K562 (cell line): ENCODE measurements at regions not wholly inside any gene's neighbourhood (a gene's known extent, or its start where the extent isn't known, plus 50 kb on each side); places are given as distances from the start of the nearest gene placed in this dataset.

Source experiments
- ATAC-seq: fragments of 200-7000 bp; cut with Tn5 transposase; 3 replicates; pipeline ENCODE4 v1.9.1; 2020; ENCODE audit warnings: moderate library complexity
- BruUV-seq: library from RNA; stranded (reverse); fragments of 400-500 nt; replicated peaks from 2 replicates; lab custom pipeline; 2021; lab: Mats Ljungman, UMichigan
- CTCF ChIA-PET: fragments of 300-600 bp; formaldehyde crosslinking; extraction: SDS; loops from one replicate; lab custom pipeline; 2021; ENCODE audit warnings: low intra/inter-chr PET ratio; lab: Yijun Ruan, JAX
- POLR2A ChIA-PET: fragments of 300-600, 350-650 bp; sonication (Branson Sonifier 250); formaldehyde crosslinking; extraction: SDS; loops from one replicate; lab custom pipeline; 2021; ENCODE audit warnings: antibody characterized with exemption, inconsistent platforms; lab: Yijun Ruan, JAX
- DNase-seq, 4 experiments: peaks; one replicate each; pipeline versions ENCODE4 v3.0.0 to v3.0.0-alpha.2; 2011 to 2018; ENCODE audit warnings: low spot score in 3 of 4, mixed read lengths in 3 of 4; ENCODE audit errors: extremely low read depth in 1 of 4
- FAIRE-seq: peaks from 2 replicates; lab custom pipeline; 2011; peaks lifted over from hg19 to GRCh38; lab: Jason Lieb, UNC
- H2AFZ ChIP-seq: 2 replicates; pipeline ENCODE4 v1.6.0; 2011; ENCODE audit warnings: low read depth, low read length, control low read depth, inconsistent platforms
- H3K27ac ChIP-seq: fragments of 200-600 bp; 3 replicates; pipeline ENCODE4 v1.8.0; 2011; ENCODE audit warnings: low read depth, mild to moderate bottlenecking, control low read depth, inconsistent platforms, low read length, moderate library complexity, mixed read lengths; ENCODE audit errors: extremely low read depth
- H3K27me3 ChIP-seq, 2 experiments: fragments of 300-600 bp in 1 of 2; 2 replicates in 1 of 2; 3 replicates in 1 of 2; pipeline versions ENCODE4 v1.6.0 to v1.8.0; 2011; ENCODE audit warnings: inconsistent platforms in 2 of 2, low read length in 2 of 2, mild to moderate bottlenecking in 1 of 2, mixed read lengths in 1 of 2, moderate library complexity in 1 of 2; ENCODE audit not compliant: control insufficient read depth in 2 of 2, insufficient read depth in 2 of 2
- H3K36me3 ChIP-seq: fragments of 300-600 bp; 3 replicates; pipeline ENCODE4 v1.8.0; 2011; ENCODE audit warnings: mild to moderate bottlenecking, low read length, inconsistent platforms; ENCODE audit not compliant: control insufficient read depth, insufficient read depth
- H3K4me1 ChIP-seq, 2 experiments: fragments of 200-600 bp in 1 of 2; replicated peaks in 1 of 2; 2 replicates in 1 of 2; 3 replicates in 1 of 2; pipeline versions ENCODE4 v1.5.1 to v1.8.0; 2011; ENCODE audit warnings: inconsistent platforms in 2 of 2, low read length in 2 of 2, mild to moderate bottlenecking in 1 of 2, mixed read lengths in 1 of 2, moderate library complexity in 1 of 2; ENCODE audit not compliant: control insufficient read depth in 2 of 2, insufficient read depth in 2 of 2
- H3K4me2 ChIP-seq: 2 replicates; pipeline ENCODE4 v1.6.1; 2011; ENCODE audit warnings: low read length, control low read depth, inconsistent platforms, mixed read lengths; ENCODE audit not compliant: insufficient read depth
- H3K4me3 ChIP-seq: fragments of 200-600 bp; sonication (generic), shearing (Covaris generic); 2 replicates; pipeline ENCODE4 v1.5.1; 2016; ENCODE audit warnings: control low read depth, inconsistent platforms
- H3K79me2 ChIP-seq: fragments of 200-600 bp; 3 replicates; pipeline ENCODE4 v1.8.0; 2011; ENCODE audit warnings: low read length, inconsistent platforms; ENCODE audit not compliant: control insufficient read depth, insufficient read depth
- H3K9ac ChIP-seq, 2 experiments: 2 replicates each; pipeline versions ENCODE4 v1.6.0 to v1.6.1; 2011; ENCODE audit warnings: low read depth in 2 of 2, low read length in 2 of 2, control low read depth in 1 of 2, inconsistent platforms in 1 of 2, mild to moderate bottlenecking in 1 of 2, mixed read lengths in 1 of 2; ENCODE audit not compliant: insufficient read depth in 1 of 2
- H3K9me1 ChIP-seq: one replicate; pipeline ENCODE4 v1.6.0; 2011; ENCODE audit warnings: inconsistent platforms, mild to moderate bottlenecking, low read length, moderate library complexity; ENCODE audit not compliant: control insufficient read depth, insufficient read depth
- H3K9me3 ChIP-seq: replicated peaks from 2 replicates; pipeline ENCODE4 v1.5.1; 2011; ENCODE audit warnings: low read depth, low read length, inconsistent platforms; ENCODE audit not compliant: control insufficient read depth, insufficient read depth
- H4K20me1 ChIP-seq: replicated peaks from 2 replicates; pipeline ENCODE4 v1.6.1; 2011; ENCODE audit warnings: low read length, inconsistent platforms, mixed read lengths; ENCODE audit not compliant: control insufficient read depth, insufficient read depth
- ARHGAP35 ChIP-seq: fragments of 450-650 bp; IDR thresholded peaks from 2 replicates; pipeline ENCODE4 v1.6.1; 2018; ENCODE audit not compliant: partially characterized antibody
- EGR1 ChIP-seq: fragments of 450-650 bp; conservative IDR thresholded peaks from 2 replicates; pipeline ENCODE4 v1.6.1; 2017; ENCODE audit warnings: mild to moderate bottlenecking
- FOSL1 ChIP-seq: fragments of 200-800 bp; sonication (Bioruptor generic); conservative IDR thresholded peaks from 2 replicates; pipeline ENCODE4 v1.6.1; 2016; ENCODE audit warnings: missing genetic modification characterization, missing compliant biosample characterization
- GABPB2 ChIP-seq: fragments of 250-450 bp; sonication (Bioruptor Pico); conservative IDR thresholded peaks from 2 replicates; pipeline ENCODE4 v1.5.1; 2021; ENCODE audit warnings: mild to moderate bottlenecking
- MEF2A ChIP-seq: IDR thresholded peaks from 2 replicates; pipeline ENCODE4 v1.6.1; 2011; ENCODE audit warnings: low read depth, mild to moderate bottlenecking, low read length, moderate library complexity; ENCODE audit not compliant: control insufficient read depth
- NCOR1 ChIP-seq: fragments of 450-650 bp; IDR thresholded peaks from 2 replicates; pipeline ENCODE4 v1.6.1; 2016; ENCODE audit warnings: mild to moderate bottlenecking, moderate library complexity
- RCOR1 ChIP-seq, 2 experiments: IDR thresholded peaks; 2 replicates each; pipeline ENCODE4 v1.6.1; 2012; ENCODE audit warnings: low read depth in 2 of 2, low read length in 2 of 2, borderline replicate concordance in 1 of 2, improper control_type of control experiment in 1 of 2
- SIX5 ChIP-seq, 2 experiments: IDR thresholded peaks; 2 replicates each; pipeline ENCODE4 v1.6.1; 2011; ENCODE audit warnings: low read length in 2 of 2, borderline replicate concordance in 1 of 2, low read depth in 1 of 2, mild to moderate bottlenecking in 1 of 2, moderate library complexity in 1 of 2; ENCODE audit not compliant: insufficient read depth in 1 of 2
- ZNF76 ChIP-seq: fragments of 250-450 bp; sonication (Bioruptor Pico); IDR thresholded peaks from 2 replicates; pipeline ENCODE4 v1.4.0; 2020; ENCODE audit warnings: mild to moderate bottlenecking, moderate library complexity, borderline replicate concordance
- ZNF785 ChIP-seq: fragments of 250-450 bp; sonication (Bioruptor Pico); IDR thresholded peaks from 2 replicates; pipeline ENCODE4 v1.4.0; 2020; ENCODE audit warnings: mild to moderate bottlenecking
- WGBS: fragments of 100-300 bp; shearing (Covaris generic); methylation state at CpG from one replicate; pipeline ENCODE4 v1.1.6; 2016; ENCODE audit warnings: low coverage, mixed read lengths; ENCODE audit not compliant: insufficient coverage; ENCODE audit errors: missing lambda C conversion rate; 5-methylcytosine and 5-hydroxymethylcytosine counted together
- in situ Hi-C: fragments of 300-500 bp; cut with MboI; formaldehyde crosslinking; loops from 4 replicates; pipeline ENCODE4 v1.15.0; 2018; ENCODE audit warnings: inconsistent platforms, mixed read lengths
- intact Hi-C: fragments of 100-400 bp; cut with micrococcal nuclease; formaldehyde crosslinking; loops from 2 replicates; pipeline ENCODE4 v1.14.2; 2022
- TF ChIP-seq, protein P1 (sequence below): fragments of 450-650 bp; IDR thresholded peaks from 2 replicates; pipeline ENCODE4 v1.6.1; 2014; ENCODE audit warnings: low read depth, mild to moderate bottlenecking, moderate library complexity, borderline replicate concordance
- TF ChIP-seq, protein P2 (sequence below): fragments of 450-650 bp; IDR thresholded peaks from 2 replicates; pipeline ENCODE4 v1.6.1; 2017; ENCODE audit warnings: mild to moderate bottlenecking, moderate library complexity
- TF ChIP-seq, protein P3 (sequence below): IDR thresholded peaks from 2 replicates; pipeline ENCODE4 v1.6.1; 2011; ENCODE audit not compliant: insufficient read length; ENCODE audit errors: extremely low read depth
- TF ChIP-seq, protein P4 (sequence below), 2 experiments: IDR thresholded peaks in 1 of 2; conservative IDR thresholded peaks in 1 of 2; 2 replicates each; pipeline ENCODE4 v1.6.1; 2016; ENCODE audit warnings: low read depth in 2 of 2, mild to moderate bottlenecking in 1 of 2, missing compliant biosample characterization in 1 of 2, missing genetic modification characterization in 1 of 2, moderate library complexity in 1 of 2

DNA sequence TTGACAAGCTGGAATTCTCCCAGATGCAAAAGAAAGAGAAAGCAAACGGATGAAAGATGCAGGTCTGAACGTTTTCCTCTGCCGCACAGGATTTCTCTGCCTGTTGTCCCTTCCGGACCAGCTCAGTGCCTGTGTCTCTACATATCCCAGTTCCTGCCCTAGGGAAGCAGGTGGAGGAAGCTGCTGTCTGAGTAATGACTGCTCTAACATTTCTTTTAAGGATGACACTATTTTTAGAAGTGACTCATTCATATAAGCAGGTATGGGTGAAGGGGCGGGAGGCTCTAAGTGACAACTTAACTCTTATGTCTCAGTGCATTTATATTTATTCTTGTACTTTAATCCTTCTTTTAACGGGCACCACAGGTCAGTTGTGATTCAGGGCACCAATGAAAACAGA is 128.8 kb downstream of the SLC24A2 start:
- intact Hi-C loops = no loop called here
- H3K27me3 ChIP-seq = no peaks in the 10 kb centered on the region
- H3K9ac ChIP-seq = no peak overlapping the region
- ChIA-PET POLR2A (interaction anchor here (0.7 to 1.2 kb wide), 2 partner anchors 10 to 11 kb away, joined by 3 read pairs; no protein-coding TSS in a partner anchor), CTCF (no interaction called here)
- H3K9me3 ChIP-seq = no peaks in the 10 kb centered on the region
- no TSS peak for BruUV-seq
- H2AFZ ChIP-seq = peak overlapping the region; percentile 24; the same call in 1 of the 2 replicates
- FAIRE-seq (no peak), DNase-seq (no peak), ATAC-seq (no peak)
- H3K4me3 ChIP-seq = no peak overlapping the region
- in situ Hi-C loops = no loop called here
- H3K36me3 ChIP-seq = no peaks in the 10 kb centered on the region
- no peak overlapping the region for H3K4me2 ChIP-seq
- H3K27ac ChIP-seq = no peak overlapping the region
- H3K4me1 ChIP-seq = no peaks in the 10 kb centered on the region; a peak in 2 of 5 replicates
- 11% methylated on average over 6 of the region's 6 CpGs for WGBS
- no peaks in the 10 kb centered on the region for H3K79me2 ChIP-seq
- no peaks in the 10 kb centered on the region for H3K9me1 ChIP-seq
- no peaks in the 10 kb centered on the region for H4K20me1 ChIP-seq
- TF ChIP-seq FOSL1 (peak; percentile 26; the same call in 1 of the 2 replicates), SIX5 (IDR thresholded peaks at IDR 0.05; ENCODE audit: borderline replicate concordance in 1 of 2, insufficient read depth in 1 of 2, low read depth in 1 of 2, low read length in 2 of 2) (no peak), ARHGAP35 (no peak), RCOR1 (IDR thresholded peaks at IDR 0.05; ENCODE audit: borderline replicate concordance in 1 of 2, low read depth in 2 of 2, low read length in 2 of 2) (no peak), GABPB2 (CRISPR knock-in tag) (no peak), EGR1 (no peak), ZNF76 (no peak), MEF2A (peak; percentile 32; the same call in 1 of the 2 replicates), ZNF785 (CRISPR knock-in tag) (no peak), NCOR1 (no peak)
- TF ChIP-seq, protein P1, sequence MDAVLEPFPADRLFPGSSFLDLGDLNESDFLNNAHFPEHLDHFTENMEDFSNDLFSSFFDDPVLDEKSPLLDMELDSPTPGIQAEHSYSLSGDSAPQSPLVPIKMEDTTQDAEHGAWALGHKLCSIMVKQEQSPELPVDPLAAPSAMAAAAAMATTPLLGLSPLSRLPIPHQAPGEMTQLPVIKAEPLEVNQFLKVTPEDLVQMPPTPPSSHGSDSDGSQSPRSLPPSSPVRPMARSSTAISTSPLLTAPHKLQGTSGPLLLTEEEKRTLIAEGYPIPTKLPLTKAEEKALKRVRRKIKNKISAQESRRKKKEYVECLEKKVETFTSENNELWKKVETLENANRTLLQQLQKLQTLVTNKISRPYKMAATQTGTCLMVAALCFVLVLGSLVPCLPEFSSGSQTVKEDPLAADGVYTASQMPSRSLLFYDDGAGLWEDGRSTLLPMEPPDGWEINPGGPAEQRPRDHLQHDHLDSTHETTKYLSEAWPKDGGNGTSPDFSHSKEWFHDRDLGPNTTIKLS = no peak
- TF ChIP-seq, protein P2, sequence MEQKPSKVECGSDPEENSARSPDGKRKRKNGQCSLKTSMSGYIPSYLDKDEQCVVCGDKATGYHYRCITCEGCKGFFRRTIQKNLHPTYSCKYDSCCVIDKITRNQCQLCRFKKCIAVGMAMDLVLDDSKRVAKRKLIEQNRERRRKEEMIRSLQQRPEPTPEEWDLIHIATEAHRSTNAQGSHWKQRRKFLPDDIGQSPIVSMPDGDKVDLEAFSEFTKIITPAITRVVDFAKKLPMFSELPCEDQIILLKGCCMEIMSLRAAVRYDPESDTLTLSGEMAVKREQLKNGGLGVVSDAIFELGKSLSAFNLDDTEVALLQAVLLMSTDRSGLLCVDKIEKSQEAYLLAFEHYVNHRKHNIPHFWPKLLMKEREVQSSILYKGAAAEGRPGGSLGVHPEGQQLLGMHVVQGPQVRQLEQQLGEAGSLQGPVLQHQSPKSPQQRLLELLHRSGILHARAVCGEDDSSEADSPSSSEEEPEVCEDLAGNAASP = no peak
- TF ChIP-seq, protein P3, sequence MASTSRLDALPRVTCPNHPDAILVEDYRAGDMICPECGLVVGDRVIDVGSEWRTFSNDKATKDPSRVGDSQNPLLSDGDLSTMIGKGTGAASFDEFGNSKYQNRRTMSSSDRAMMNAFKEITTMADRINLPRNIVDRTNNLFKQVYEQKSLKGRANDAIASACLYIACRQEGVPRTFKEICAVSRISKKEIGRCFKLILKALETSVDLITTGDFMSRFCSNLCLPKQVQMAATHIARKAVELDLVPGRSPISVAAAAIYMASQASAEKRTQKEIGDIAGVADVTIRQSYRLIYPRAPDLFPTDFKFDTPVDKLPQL = no peak
- TF ChIP-seq, protein P4, sequence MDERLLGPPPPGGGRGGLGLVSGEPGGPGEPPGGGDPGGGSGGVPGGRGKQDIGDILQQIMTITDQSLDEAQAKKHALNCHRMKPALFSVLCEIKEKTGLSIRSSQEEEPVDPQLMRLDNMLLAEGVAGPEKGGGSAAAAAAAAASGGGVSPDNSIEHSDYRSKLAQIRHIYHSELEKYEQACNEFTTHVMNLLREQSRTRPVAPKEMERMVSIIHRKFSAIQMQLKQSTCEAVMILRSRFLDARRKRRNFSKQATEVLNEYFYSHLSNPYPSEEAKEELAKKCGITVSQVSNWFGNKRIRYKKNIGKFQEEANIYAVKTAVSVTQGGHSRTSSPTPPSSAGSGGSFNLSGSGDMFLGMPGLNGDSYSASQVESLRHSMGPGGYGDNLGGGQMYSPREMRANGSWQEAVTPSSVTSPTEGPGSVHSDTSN (CRISPR knock-in tag; IDR thresholded peaks at IDR 0.05; ENCODE audit: low read depth) = no peak
- TF ChIP-seq, protein P4 (tag; conservative IDR thresholded peaks at IDR 0.05; ENCODE audit: low read depth) = no peak
